GM18873 (cell line): ENCODE measurements at regions not wholly inside any gene's neighbourhood (a gene's known extent, or its start where the extent isn't known, plus 50 kb on each side); places are given as distances from the start of the nearest gene placed in this dataset.
"Not testable (repeated sequence)": the region's sequence is repeated elsewhere in the genome, so short reads cannot be mapped to it uniquely, and the experiment has no call there.

Experiments used
- ATAC-seq: cut with Tn5 transposase; IDR thresholded peaks from one replicate; pipeline ENCODE4 v1.9.1; 2021; ENCODE audit warnings: mild to moderate bottlenecking, moderate library complexity, moderate number of reproducible peaks; ENCODE audit not compliant: unreplicated experiment, low FRiP score

- ATAC-seq, result no peak
Measured at GRCh38 chr4:26039639-26040359, 125.8 kb downstream of the SMIM20 start.

DNA sequence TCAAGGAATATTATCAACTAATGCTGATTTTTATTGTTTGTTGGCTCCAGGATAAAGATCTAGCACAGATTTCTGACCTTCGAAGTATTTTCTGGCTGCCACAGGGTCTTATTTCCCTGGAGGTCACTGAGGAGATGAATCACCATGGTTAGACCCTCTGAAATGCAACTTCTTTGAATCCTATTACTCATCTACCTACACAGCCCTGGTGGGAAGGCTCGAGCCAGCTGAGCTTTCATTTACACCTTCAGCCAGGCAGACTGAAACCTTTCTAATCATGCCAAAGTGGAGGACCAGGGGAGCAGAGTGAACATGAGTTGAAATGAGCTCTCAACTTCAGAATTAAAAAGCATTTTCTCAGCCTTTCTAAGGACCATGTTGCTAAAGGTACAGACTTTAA is 130.5 kb downstream of the SMIM20 start:
- no peak for ATAC-seq

DNA sequence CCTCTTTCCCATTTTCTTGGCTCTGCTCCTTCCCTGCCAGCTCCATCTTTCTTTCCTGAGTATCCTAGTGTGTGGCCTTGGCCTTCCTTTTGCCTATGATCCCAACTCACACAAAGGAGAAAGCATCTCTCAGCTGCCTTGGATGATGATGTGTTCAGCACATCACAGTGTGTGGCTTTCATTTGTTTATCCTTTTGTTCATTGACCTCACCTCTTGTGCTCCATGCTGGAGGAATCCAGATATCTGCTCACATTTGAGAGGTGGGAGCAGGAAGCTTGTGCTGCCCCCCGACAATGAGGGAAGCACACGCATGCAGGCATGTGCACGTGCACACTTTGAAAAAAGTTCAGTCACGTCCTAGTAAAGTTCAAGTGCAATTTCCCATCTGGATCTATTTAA is 131.0 kb downstream of the SMIM20 start:
- ATAC-seq, result no peak

- ATAC-seq, result no peak
Measured at GRCh38 chr4:26047795-26048194, 133.8 kb downstream of the SMIM20 start.

GRCh38 chr4:26048378-26048882 is 134.4 kb downstream of the SMIM20 start:
- ATAC-seq, result no peak

DNA sequence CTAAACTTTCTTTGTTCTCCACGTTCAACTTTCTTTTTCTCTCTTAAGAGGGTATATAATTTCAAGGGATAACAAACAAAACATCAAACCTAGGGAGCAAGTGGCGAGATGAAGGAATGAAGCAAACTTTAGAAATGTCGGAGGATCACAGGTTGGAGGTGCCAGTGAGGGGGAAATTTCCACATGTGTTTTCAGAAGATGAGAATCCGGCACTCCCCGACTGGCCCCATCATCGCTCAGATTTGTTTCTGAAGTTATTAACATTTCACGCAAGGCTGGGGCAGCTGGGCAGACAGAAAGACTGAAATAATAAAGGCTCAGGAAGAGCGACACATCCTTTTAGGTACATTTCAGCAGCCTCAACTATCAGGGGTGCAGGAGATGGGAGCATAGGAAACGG is 134.9 kb downstream of the SMIM20 start:
- ATAC-seq, result no peak

DNA sequence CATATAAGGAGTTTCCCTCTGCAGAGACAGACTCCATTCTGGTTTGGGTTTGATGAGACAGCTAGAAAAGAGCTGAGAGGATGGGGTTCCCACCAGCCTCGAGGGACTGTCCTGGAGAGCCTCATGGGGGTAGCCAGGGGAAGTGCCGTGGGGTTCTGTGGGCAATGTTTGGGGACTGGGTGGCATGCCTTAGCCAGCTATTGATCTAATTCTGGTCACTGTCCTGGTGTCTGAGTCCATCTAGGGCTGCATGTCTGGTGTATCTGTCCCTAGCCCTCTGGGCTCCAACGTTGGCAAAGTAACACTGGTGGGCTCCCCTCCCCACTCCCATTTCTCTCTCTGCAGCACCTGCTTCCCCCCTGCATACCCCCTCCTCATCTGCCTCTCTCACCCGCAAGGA is 135.4 kb downstream of the SMIM20 start:
- ATAC-seq, result no peak

DNA sequence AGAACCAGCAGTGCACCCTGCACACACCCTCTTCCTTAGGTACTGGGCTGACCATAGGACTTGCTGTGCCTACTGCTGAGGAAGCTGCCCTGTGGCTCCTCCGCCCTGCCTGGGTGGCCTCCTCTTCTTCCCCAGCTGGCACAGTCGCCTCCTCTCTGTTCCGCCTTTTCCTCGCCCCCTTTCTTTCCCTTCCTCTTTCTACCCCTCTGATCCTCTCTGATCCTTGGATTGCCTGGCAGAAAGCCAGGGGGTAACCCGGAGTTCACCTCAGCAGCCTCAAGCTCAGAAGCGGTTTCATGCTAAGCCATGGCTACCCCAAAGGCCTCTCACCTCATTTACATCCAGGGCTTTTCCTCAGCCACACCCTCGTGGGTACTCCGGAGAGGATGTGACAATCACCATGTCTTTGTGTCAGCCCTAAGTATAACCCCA is 136.2 kb downstream of the SMIM20 start:
- peak; percentile 76 for ATAC-seq

GRCh38 chr4:26050671-26051070 is 136.7 kb downstream of the SMIM20 start:
- peak; percentile 27 for ATAC-seq

- no peak for ATAC-seq
Measured at GRCh38 chr4:26051240-26051639, 137.2 kb downstream of the SMIM20 start.

DNA sequence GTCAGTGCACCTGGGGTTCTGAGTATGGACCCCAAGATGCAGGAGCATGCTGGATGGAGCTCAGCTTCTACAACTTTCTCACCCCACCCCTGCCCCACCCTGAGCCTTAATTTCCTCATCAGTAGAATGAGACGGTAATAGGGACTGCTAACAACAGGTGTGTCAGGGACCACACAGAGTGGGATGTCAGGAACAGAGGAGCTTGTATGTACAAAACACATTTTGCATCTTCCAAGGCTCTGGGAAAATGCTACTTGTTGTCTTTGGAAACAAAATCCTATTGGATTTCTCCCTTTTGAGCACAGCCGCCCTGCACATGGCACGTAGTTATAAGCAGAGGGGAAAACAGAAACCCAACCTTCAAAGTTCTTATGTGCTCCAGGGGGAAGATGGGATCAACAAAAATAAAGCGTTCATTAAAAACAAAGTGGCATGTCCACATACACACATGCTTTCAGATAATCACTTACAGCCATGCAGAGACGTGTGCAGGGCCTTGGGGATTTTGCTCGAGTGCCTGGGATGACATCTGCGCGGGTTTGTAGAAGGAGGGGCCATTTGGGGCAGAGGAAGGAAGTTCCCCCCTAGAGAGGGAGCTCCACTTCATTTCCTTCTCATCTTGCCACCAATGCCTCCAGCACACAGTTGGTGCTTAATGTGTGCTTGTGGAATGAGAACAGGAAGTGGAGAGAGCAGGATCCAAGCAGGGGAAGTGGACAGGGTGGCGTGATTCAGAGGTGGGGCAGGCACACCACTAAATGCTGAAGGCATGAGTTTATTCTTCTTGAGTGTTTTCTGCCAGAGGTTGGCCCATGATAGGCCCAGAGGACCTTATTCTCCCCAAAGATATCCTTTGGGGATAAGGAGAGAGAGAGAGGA is 138.9 kb downstream of the SMIM20 start:
- no peak for ATAC-seq

GRCh38 chr4:26053761-26054160 is 139.7 kb downstream of the SMIM20 start:
- ATAC-seq, result no peak

DNA sequence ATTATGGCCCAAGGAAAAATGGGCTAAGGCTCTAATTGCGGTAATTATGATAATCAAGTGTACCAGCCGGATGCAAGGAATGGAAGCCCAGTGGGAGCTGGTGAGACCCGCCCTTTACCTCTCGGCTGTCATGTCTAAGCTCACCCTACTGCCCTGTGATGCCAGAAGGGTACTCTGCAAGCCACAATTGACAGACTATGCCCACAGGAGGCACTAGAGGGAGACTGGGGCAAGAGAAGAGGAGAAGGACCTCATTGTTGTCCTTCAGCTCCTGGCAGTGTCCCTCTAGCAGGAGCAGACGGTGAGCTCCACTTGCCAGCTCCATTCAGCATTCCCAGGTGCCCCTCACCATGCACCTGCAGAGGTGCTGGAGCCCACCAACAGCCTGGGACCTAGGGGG is 141.8 kb downstream of the SMIM20 start:
- ATAC-seq, result no peak

DNA sequence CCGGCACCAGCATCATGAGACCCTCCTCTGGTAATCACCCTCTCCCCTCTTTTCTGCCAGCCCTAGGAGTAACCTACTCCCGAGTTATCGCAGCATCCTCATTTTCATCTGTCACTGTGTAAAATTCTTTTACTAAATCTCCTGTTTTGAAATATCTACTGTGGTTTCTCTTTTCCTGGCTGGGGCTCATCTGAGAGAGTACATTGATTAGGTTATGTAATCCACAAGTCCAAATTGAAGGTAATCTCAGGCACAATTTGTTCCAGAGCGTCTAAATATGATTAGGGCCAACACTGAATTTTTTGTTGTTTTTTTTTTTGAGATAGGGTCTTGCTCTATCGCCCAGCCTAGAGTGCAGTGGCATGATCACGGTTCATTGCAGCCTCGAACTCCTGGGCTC is 142.4 kb downstream of the SMIM20 start:
- no peak for ATAC-seq

GRCh38 chr4:26057839-26058238 is 143.8 kb downstream of the SMIM20 start:
- ATAC-seq, result not testable (repeated sequence)

- peak; percentile 91 for ATAC-seq
Measured at GRCh38 chr4:26058537-26058936, 144.5 kb downstream of the SMIM20 start.

DNA sequence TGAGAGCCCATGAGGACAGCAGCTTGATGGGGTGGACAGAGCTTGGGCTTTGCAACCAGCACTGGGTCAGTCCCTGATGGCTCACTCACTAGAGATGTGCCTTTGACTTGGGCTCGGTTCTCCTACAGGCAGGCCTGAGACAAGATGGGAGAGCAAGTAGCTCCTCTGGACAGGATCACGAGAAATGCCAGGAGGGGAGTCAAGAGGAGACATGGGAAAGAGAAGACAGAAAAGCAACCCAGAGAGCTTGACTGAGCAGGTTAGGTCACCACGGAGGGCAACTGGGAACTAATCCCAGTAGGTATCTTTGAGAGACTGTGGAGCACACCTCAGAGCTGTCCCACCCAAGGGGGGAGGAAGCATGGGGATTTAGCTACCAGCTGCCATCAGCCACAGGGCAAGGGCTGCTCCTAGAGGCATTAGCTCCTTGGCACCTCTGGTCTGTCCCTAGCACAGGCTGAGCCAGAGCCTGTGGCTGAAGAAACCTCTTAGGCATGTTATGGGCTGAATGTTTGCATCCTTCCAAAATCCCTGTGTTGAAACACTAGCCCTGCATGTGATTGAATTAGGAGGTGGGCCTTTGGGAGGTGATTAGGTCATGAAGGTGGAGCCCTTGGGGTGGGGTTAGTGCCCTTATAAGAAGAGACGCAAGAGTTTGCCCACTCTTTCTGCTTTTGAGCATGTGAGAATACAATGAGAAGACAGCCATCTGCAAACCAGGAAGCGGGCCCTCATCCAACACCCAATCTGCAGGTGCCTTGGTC is 145.6 kb downstream of the SMIM20 start:
- no peak for ATAC-seq

DNA sequence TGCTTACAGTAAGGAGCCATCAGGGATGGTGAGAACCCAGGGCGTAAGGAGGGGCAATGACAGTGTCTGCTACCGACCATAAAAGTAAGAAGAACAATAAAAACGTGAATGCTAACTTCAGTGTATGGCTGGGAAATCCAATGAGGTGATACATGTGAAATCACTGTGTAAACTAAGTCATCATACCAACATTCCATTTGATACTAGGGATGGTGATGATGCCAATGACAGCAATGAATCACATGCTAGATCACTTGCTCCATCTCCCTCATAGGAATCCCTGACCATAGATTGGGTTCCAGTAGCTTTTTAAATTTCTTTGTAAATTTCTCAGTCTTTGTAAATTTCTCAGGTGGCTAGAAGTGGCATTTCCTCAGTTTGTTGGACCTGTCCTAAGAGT is 146.3 kb downstream of the SMIM20 start:
- ATAC-seq, result no peak

- no peak for ATAC-seq
Measured at GRCh38 chr4:26061248-26061986, 147.4 kb downstream of the SMIM20 start.

- no peak for ATAC-seq
Measured at GRCh38 chr4:26062215-26062614, 148.2 kb downstream of the SMIM20 start.
